GM21717 (cell line): ENCODE measurements at regions not wholly inside any gene's neighbourhood (a gene's known extent, or its start where the extent isn't known, plus 50 kb on each side); places are given as distances from the start of the nearest gene placed in this dataset.

Source experiments
- ATAC-seq: cut with Tn5 transposase; IDR thresholded peaks from one replicate; pipeline ENCODE4 v1.9.1; 2021; ENCODE audit warnings: mild to moderate bottlenecking, moderate library complexity; ENCODE audit not compliant: unreplicated experiment

DNA sequence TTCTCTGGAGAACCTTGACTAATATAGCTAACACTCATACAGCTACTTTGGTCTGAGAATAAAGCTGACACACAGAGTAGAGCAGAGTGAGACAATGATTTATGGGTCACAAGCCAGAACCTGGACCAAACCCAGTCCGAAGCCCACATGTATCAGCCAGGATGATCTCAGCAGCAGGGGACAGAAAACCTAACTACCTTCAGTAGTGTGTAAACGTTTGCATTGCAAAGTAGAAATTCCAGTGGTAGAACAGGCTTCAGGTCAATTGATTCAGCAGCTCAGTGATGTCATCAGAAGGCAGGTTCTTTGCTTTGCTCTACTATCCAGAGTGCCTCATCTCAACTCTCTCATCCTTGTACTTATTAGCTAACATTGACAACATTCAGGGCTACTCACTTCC, 62.5 kb upstream of the PALS2 start:
- ATAC-seq = no peak

GRCh38 chr7:24517166-24517565, 56.1 kb upstream of the PALS2 start:
- ATAC-seq = no peak

GRCh38 chr7:24521917-24522623, 51.2 kb upstream of the PALS2 start:
- ATAC-seq = no peak
